Esophagus squamous epithelium (tissue), 5 donors: ENCODE measurements at regions not wholly inside any gene's neighbourhood (a gene's known extent, or its start where the extent isn't known, plus 50 kb on each side); places are given as distances from the start of the nearest gene placed in this dataset.

ENCODE experiments used
- DNase-seq: peaks from one replicate; lab custom pipeline; 2025; lab: John Stamatoyannopoulos, UW
- H3K27ac ChIP-seq, 4 donors: fragments of 200-600 bp; sonication (generic); one replicate each; pipeline ENCODE4 v1.5.1; 2016 to 2019; ENCODE audit warnings: mild to moderate bottlenecking in 1 of 4
- H3K27me3 ChIP-seq, 4 donors: fragments of 200-600 bp; sonication (generic); 1 replicate in 3 of 4; 2 replicates in 1 of 4; pipeline versions ENCODE4 v1.5.1 to v1.6.0; 2017 to 2021; ENCODE audit warnings: antibody characterized with exemption in 1 of 4
- H3K36me3 ChIP-seq, 3 donors: fragments of 200-600 bp; sonication (generic); one replicate each; pipeline ENCODE4 v1.5.1; 2016 to 2019
- H3K4me1 ChIP-seq, 3 donors: fragments of 200-600 bp; sonication (generic); one replicate each; pipeline ENCODE4 v1.5.1; 2017 to 2019
- H3K4me3 ChIP-seq, 4 donors: fragments of 200-600 bp; sonication (generic); 1 replicate in 3 of 4; 2 replicates in 1 of 4; pipeline ENCODE4 v1.5.1; 2016 to 2019; ENCODE audit warnings: mild to moderate bottlenecking in 2 of 4, moderate library complexity in 1 of 4
- H3K9me3 ChIP-seq, 3 donors: fragments of 200-600 bp; sonication (generic); one replicate each; pipeline ENCODE4 v1.5.1; 2016 to 2019
- POLR2A ChIP-seq, 4 donors: fragments of 450-650 bp; IDR thresholded peaks; one replicate each; pipeline ENCODE4 v1.6.1; 2017; ENCODE audit warnings: antibody characterized with exemption in 4 of 4, mild to moderate bottlenecking in 4 of 4, moderate library complexity in 3 of 4
- WGBS, 2 donors: methylation state at CpG; one replicate each; pipeline ENCODE4 v1.1.5; 2018; 5-methylcytosine and 5-hydroxymethylcytosine counted together
- intact Hi-C: fragments of 100-400 bp; cut with DNase I; formaldehyde crosslinking; loops from one replicate; pipeline ENCODE4 v1.15.0; 2022
- TF ChIP-seq, protein P1 (sequence below), 6 experiments: fragments of 450-650 bp in 4 of 6; fragments of 200-600 bp in 2 of 6; sonication (generic) in 2 of 6; IDR thresholded peaks; one replicate each; pipeline ENCODE4 v1.5.1; 2016 to 2019; ENCODE audit warnings: antibody characterized with exemption in 6 of 6, mild to moderate bottlenecking in 4 of 6, moderate library complexity in 4 of 6
- donor health status: DM: yes; HTN: yes; CAD: no.

DNA sequence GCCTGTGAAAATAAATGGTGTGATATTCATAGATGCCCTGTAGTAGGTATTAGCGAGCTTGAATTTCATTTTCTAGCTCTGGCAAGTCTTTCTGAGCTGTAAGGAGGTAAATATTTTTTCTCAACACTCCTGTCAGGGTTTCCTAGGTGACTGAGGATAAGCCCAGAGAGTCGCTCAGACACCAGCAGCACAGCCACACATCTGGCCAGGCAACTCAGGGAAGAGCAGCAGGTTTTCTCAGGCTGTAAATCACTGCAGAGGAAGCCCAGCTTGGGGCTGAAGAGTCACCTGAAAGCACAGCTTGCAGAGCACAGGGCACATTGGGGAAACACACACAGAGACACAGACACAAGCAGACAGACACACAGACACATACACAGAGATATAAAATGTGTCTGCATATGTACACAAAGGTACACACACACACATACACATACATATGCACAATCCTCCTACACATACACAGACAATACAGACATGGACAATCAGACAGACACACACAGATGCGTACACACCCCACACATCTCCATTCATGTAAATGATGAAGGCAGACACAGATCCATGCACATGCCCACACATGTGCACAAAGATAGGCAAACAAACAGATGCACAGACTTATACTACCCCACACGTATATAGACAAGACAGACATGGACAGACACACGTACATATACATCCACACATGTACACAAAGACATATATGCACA is 232.0 kb upstream of the TMTC1 start:
- H3K4me1 ChIP-seq: peaks cover 0 to 16% (median 0%) of the 10 kb centered on the region in 3 donors
- no peaks in the 10 kb centered on the region for H3K27me3 ChIP-seq
- intact Hi-C loops: no loop called here
- TF ChIP-seq, protein P1, sequence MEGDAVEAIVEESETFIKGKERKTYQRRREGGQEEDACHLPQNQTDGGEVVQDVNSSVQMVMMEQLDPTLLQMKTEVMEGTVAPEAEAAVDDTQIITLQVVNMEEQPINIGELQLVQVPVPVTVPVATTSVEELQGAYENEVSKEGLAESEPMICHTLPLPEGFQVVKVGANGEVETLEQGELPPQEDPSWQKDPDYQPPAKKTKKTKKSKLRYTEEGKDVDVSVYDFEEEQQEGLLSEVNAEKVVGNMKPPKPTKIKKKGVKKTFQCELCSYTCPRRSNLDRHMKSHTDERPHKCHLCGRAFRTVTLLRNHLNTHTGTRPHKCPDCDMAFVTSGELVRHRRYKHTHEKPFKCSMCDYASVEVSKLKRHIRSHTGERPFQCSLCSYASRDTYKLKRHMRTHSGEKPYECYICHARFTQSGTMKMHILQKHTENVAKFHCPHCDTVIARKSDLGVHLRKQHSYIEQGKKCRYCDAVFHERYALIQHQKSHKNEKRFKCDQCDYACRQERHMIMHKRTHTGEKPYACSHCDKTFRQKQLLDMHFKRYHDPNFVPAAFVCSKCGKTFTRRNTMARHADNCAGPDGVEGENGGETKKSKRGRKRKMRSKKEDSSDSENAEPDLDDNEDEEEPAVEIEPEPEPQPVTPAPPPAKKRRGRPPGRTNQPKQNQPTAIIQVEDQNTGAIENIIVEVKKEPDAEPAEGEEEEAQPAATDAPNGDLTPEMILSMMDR (IDR thresholded peaks at IDR 0.05): no peak
- H3K4me3 ChIP-seq: no peak overlapping the region
- no peak for DNase-seq
- 47 to 57% methylated on average over 5 of the region's 5 CpGs for WGBS, 2 donors
- H3K9me3 ChIP-seq: no peaks in the 10 kb centered on the region
- no peaks in the 10 kb centered on the region for H3K36me3 ChIP-seq
- no peak overlapping the region for H3K27ac ChIP-seq

DNA sequence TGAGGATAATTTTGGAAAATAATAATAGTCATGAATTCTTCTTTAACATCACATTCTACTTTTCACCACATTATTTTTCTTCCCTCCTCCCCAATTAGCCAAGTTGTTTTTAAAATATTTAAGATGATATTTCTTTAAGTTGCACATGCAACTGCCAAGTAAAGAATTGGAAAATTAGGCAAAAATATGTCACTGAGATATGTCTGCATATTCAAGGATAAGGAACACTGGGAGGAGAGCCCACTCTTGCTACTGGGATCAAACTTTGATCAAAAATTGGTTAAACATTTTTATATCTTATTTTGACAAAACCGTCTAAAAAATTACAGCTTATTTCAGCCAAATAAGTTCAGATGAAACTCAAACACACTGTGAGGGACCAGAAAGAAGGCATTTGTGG is 231.2 kb upstream of the TMTC1 start:
- Histone ChIP-seq H3K4me3 (no peak overlapping the region), H3K9me3 (no peaks in the 10 kb centered on the region), H3K4me1 (peaks cover 0 to 21% (median 0%) of the 10 kb centered on the region in 3 donors), H3K27ac (no peak overlapping the region), H3K27me3 (no peaks in the 10 kb centered on the region), H3K36me3 (no peaks in the 10 kb centered on the region)
- intact Hi-C loops: no loop called here
- DNase-seq: no peak
- TF ChIP-seq, protein P1 (IDR thresholded peaks at IDR 0.05): no peak
- TF ChIP-seq POLR2A (IDR thresholded peaks at IDR 0.05): no peak
- 44 to 100% methylated on average over 1 of the region's 1 CpG for WGBS, 2 donors

- no peak for DNase-seq
- Histone ChIP-seq H3K27me3 (no peaks in the 10 kb centered on the region), H3K36me3 (no peaks in the 10 kb centered on the region), H3K4me3 (no peak overlapping the region), H3K4me1 (peaks cover 0 to 23% (median 0%) of the 10 kb centered on the region in 3 donors), H3K9me3 (no peaks in the 10 kb centered on the region), H3K27ac (no peak overlapping the region)
- WGBS, 2 donors: 67 to 84% methylated on average over 6 of the region's 6 CpGs
- no peak for TF ChIP-seq POLR2A (IDR thresholded peaks at IDR 0.05)
- TF ChIP-seq, protein P1 (IDR thresholded peaks at IDR 0.05): no peak
- intact Hi-C loops: no loop called here
Observed at GRCh38 chr12:30012816-30013450, 229.2 kb upstream of the TMTC1 start.

GRCh38 chr12:30010071-30011052 is 226.6 kb upstream of the TMTC1 start:
- WGBS, 2 donors: 28 to 32% methylated on average over 1 of the region's 1 CpG
- intact Hi-C loops: no loop called here
- peaks cover 0 to 12% (median 0%) of the 10 kb centered on the region in 3 donors for H3K4me1 ChIP-seq
- H3K9me3 ChIP-seq: no peaks in the 10 kb centered on the region
- no peak overlapping the region for H3K4me3 ChIP-seq
- no peaks in the 10 kb centered on the region for H3K36me3 ChIP-seq
- no peaks in the 10 kb centered on the region for H3K27me3 ChIP-seq
- TF ChIP-seq, protein P1 (IDR thresholded peaks at IDR 0.05): no peak
- TF ChIP-seq POLR2A (IDR thresholded peaks at IDR 0.05): no peak
- no peak overlapping the region for H3K27ac ChIP-seq
- DNase-seq: no peak
